Esophagus squamous epithelium (tissue), 5 donors: ENCODE measurements at regions not wholly inside any gene's neighbourhood (a gene's known extent, or its start where the extent isn't known, plus 50 kb on each side); places are given as distances from the start of the nearest gene placed in this dataset.
A peak's percentile ranks its signal among the peaks of the same experiment; 100 is the strongest.

Experiments used
- DNase-seq: peaks from one replicate; lab custom pipeline; 2025; lab: John Stamatoyannopoulos, UW
- H3K27ac ChIP-seq, 4 donors: fragments of 200-600 bp; sonication (generic); one replicate each; pipeline ENCODE4 v1.5.1; 2016 to 2019; ENCODE audit warnings: mild to moderate bottlenecking in 1 of 4
- H3K27me3 ChIP-seq, 4 donors: fragments of 200-600 bp; sonication (generic); 1 replicate in 3 of 4; 2 replicates in 1 of 4; pipeline versions ENCODE4 v1.5.1 to v1.6.0; 2017 to 2021; ENCODE audit warnings: antibody characterized with exemption in 1 of 4
- H3K36me3 ChIP-seq, 3 donors: fragments of 200-600 bp; sonication (generic); one replicate each; pipeline ENCODE4 v1.5.1; 2016 to 2019
- H3K4me1 ChIP-seq, 3 donors: fragments of 200-600 bp; sonication (generic); one replicate each; pipeline ENCODE4 v1.5.1; 2017 to 2019
- H3K4me3 ChIP-seq, 4 donors: fragments of 200-600 bp; sonication (generic); 1 replicate in 3 of 4; 2 replicates in 1 of 4; pipeline ENCODE4 v1.5.1; 2016 to 2019; ENCODE audit warnings: mild to moderate bottlenecking in 2 of 4, moderate library complexity in 1 of 4
- H3K9me3 ChIP-seq, 3 donors: fragments of 200-600 bp; sonication (generic); one replicate each; pipeline ENCODE4 v1.5.1; 2016 to 2019
- CTCF ChIP-seq, 6 experiments: fragments of 450-650 bp in 4 of 6; fragments of 200-600 bp in 2 of 6; sonication (generic) in 2 of 6; IDR thresholded peaks; one replicate each; pipeline ENCODE4 v1.5.1; 2016 to 2019; ENCODE audit warnings: antibody characterized with exemption in 6 of 6, mild to moderate bottlenecking in 4 of 6, moderate library complexity in 4 of 6
- POLR2A ChIP-seq, 4 donors: fragments of 450-650 bp; IDR thresholded peaks; one replicate each; pipeline ENCODE4 v1.6.1; 2017; ENCODE audit warnings: antibody characterized with exemption in 4 of 4, mild to moderate bottlenecking in 4 of 4, moderate library complexity in 3 of 4
- WGBS, 2 donors: methylation state at CpG; one replicate each; pipeline ENCODE4 v1.1.5; 2018; 5-methylcytosine and 5-hydroxymethylcytosine counted together
- intact Hi-C: fragments of 100-400 bp; cut with DNase I; formaldehyde crosslinking; loops from one replicate; pipeline ENCODE4 v1.15.0; 2022
- donor health status: DM: yes; HTN: yes; CAD: no.

GRCh38 chr5:167720676-167721260, 570.7 kb upstream of the WWC1 start:
- H3K4me1 ChIP-seq: peaks cover 0 to 7% (median 0%) of the 10 kb centered on the region in 3 donors
- DNase-seq: no peak
- H3K27ac ChIP-seq: no peak overlapping the region
- H3K27me3 ChIP-seq: no peaks in the 10 kb centered on the region
- no peak overlapping the region for H3K4me3 ChIP-seq
- 39 to 44% methylated on average over 5 of the region's 5 CpGs for WGBS, 2 donors
- intact Hi-C loops: loop anchor here (10.0 kb wide), 1 partner anchor 324 kb away; no protein-coding TSS in a partner anchor
- no peaks in the 10 kb centered on the region for H3K36me3 ChIP-seq
- no peaks in the 10 kb centered on the region for H3K9me3 ChIP-seq
- TF ChIP-seq POLR2A (IDR thresholded peaks at IDR 0.05): no peak
- no peak for TF ChIP-seq CTCF (IDR thresholded peaks at IDR 0.05)

- peaks cover 0 to 7% (median 0%) of the 10 kb centered on the region in 3 donors for H3K4me1 ChIP-seq
- H3K27ac ChIP-seq: no peak overlapping the region
- H3K27me3 ChIP-seq: no peaks in the 10 kb centered on the region
- WGBS, 2 donors: 49 to 73% methylated on average over 3 of the region's 3 CpGs
- intact Hi-C loops: loop anchor here (10.0 kb wide), 1 partner anchor 323 kb away; no protein-coding TSS in a partner anchor
- no peak for DNase-seq
- H3K4me3 ChIP-seq: no peak overlapping the region
- TF ChIP-seq CTCF (IDR thresholded peaks at IDR 0.05): no peak
- H3K36me3 ChIP-seq: no peaks in the 10 kb centered on the region
- H3K9me3 ChIP-seq: no peaks in the 10 kb centered on the region
Observed at GRCh38 chr5:167721926-167722440, 569.5 kb upstream of the WWC1 start.

- Histone ChIP-seq H3K27me3 (no peaks in the 10 kb centered on the region), H3K27ac (no peak overlapping the region), H3K36me3 (no peaks in the 10 kb centered on the region), H3K4me1 (peaks cover 0 to 7% (median 0%) of the 10 kb centered on the region in 3 donors), H3K9me3 (no peaks in the 10 kb centered on the region), H3K4me3 (no peak overlapping the region)
- 17 to 21% methylated on average over 9 of the region's 9 CpGs for WGBS, 2 donors
- intact Hi-C loops: loop anchor here (10.0 kb wide), 1 partner anchor 321 kb away; no protein-coding TSS in a partner anchor
- no peak for TF ChIP-seq POLR2A (IDR thresholded peaks at IDR 0.05)
- TF ChIP-seq CTCF (IDR thresholded peaks at IDR 0.05): peak; percentile 52 to 90 (median 84)
- no peak for DNase-seq
Observed at GRCh38 chr5:167723254-167723871, 568.1 kb upstream of the WWC1 start.

GRCh38 chr5:167725264-167725663, 566.2 kb upstream of the WWC1 start:
- no peak for DNase-seq
- no peak overlapping the region for H3K4me3 ChIP-seq
- no peaks in the 10 kb centered on the region for H3K9me3 ChIP-seq
- no peaks in the 10 kb centered on the region for H3K27me3 ChIP-seq
- TF ChIP-seq CTCF (IDR thresholded peaks at IDR 0.05) (no peak), POLR2A (IDR thresholded peaks at IDR 0.05) (no peak)
- no peaks in the 10 kb centered on the region for H3K36me3 ChIP-seq
- H3K27ac ChIP-seq: no peak overlapping the region
- WGBS, 2 donors: 69 to 75% methylated on average over 2 of the region's 2 CpGs
- intact Hi-C loops: loop anchor here (10.0 kb wide), 1 partner anchor 320 kb away; no protein-coding TSS in a partner anchor
- H3K4me1 ChIP-seq: peaks cover 0 to 11% (median 0%) of the 10 kb centered on the region in 3 donors

GRCh38 chr5:167725741-167726140, 565.7 kb upstream of the WWC1 start:
- no peak overlapping the region for H3K27ac ChIP-seq
- no peaks in the 10 kb centered on the region for H3K9me3 ChIP-seq
- H3K36me3 ChIP-seq: no peaks in the 10 kb centered on the region
- DNase-seq: no peak
- H3K4me3 ChIP-seq: no peak overlapping the region
- peaks cover 0 to 14% (median 0%) of the 10 kb centered on the region in 3 donors for H3K4me1 ChIP-seq
- 84 to 96% methylated on average over 7 of the region's 7 CpGs for WGBS, 2 donors
- H3K27me3 ChIP-seq: no peaks in the 10 kb centered on the region
- intact Hi-C loops: loop anchor here (10.0 kb wide), 1 partner anchor 319 kb away; no protein-coding TSS in a partner anchor
- TF ChIP-seq CTCF (IDR thresholded peaks at IDR 0.05) (no peak), POLR2A (IDR thresholded peaks at IDR 0.05) (no peak)
